ENCODE measurements at regions not wholly inside any gene's neighbourhood (a gene's known extent, or its start where the extent isn't known, plus 50 kb on each side); places are given as distances from the start of the nearest gene placed in this dataset.

GRCh38 chr6:168736039-168736438, 295.1 kb downstream of the SMOC2 start:
- no peak overlapping the region for H3K4me3 ChIP-seq (ENCODE audit: low read length)
- DNase-seq (ENCODE audit: low read depth), result no peak
- no peak for TF ChIP-seq CTCF (IDR thresholded peaks at IDR 0.05; ENCODE audit: insufficient read depth, low read depth, low read length, missing control alignments)

- no peak for TF ChIP-seq CTCF (IDR thresholded peaks at IDR 0.05; ENCODE audit: insufficient read depth, low read depth, low read length, missing control alignments)
- no peak for DNase-seq (ENCODE audit: low read depth)
- H3K4me3 ChIP-seq (ENCODE audit: low read length), result no peak overlapping the region
These were observed 294.4 kb downstream of the SMOC2 start for GRCh38 chr6:168735268-168735949.

- no peak for DNase-seq (ENCODE audit: low read depth)
- H3K4me3 ChIP-seq (ENCODE audit: low read length), result no peak overlapping the region
- no peak for TF ChIP-seq CTCF (IDR thresholded peaks at IDR 0.05; ENCODE audit: insufficient read depth, low read depth, low read length, missing control alignments)
These were observed 293.5 kb downstream of the SMOC2 start for GRCh38 chr6:168734523-168734922.

GRCh38 chr6:168732676-168733075, 291.7 kb downstream of the SMOC2 start:
- no peak for TF ChIP-seq CTCF (IDR thresholded peaks at IDR 0.05; ENCODE audit: insufficient read depth, low read depth, low read length, missing control alignments)
- no peak overlapping the region for H3K4me3 ChIP-seq (ENCODE audit: low read length)
- no peak for DNase-seq (ENCODE audit: low read depth)

GRCh38 chr6:168730931-168731716, 290.1 kb downstream of the SMOC2 start:
- no peak overlapping the region for H3K4me3 ChIP-seq (ENCODE audit: low read length)
- no peak for TF ChIP-seq CTCF (IDR thresholded peaks at IDR 0.05; ENCODE audit: insufficient read depth, low read depth, low read length, missing control alignments)
- DNase-seq (ENCODE audit: low read depth), result no peak

GRCh38 chr6:168728056-168728455, 287.1 kb downstream of the SMOC2 start:
- TF ChIP-seq CTCF (IDR thresholded peaks at IDR 0.05; ENCODE audit: insufficient read depth, low read depth, low read length, missing control alignments), result no peak
- no peak overlapping the region for H3K4me3 ChIP-seq (ENCODE audit: low read length)
- no peak for DNase-seq (ENCODE audit: low read depth)

Data from epithelial cell of esophagus (primary cell).